ENCODE measurements at regions not wholly inside any gene's neighbourhood (a gene's known extent, or its start where the extent isn't known, plus 50 kb on each side); places are given as distances from the start of the nearest gene placed in this dataset.

GRCh38 chr15:31453558-31454318 is 127.1 kb downstream of the KLF13 start:
- in situ Hi-C loops (cut with MboI; ENCODE audit: low sequenced_read_pairs) = no loop called here

- in situ Hi-C loops (cut with MboI; ENCODE audit: low sequenced_read_pairs) = no loop called here
These were observed 128.9 kb downstream of the KLF13 start for GRCh38 chr15:31455499-31455898.

DNA sequence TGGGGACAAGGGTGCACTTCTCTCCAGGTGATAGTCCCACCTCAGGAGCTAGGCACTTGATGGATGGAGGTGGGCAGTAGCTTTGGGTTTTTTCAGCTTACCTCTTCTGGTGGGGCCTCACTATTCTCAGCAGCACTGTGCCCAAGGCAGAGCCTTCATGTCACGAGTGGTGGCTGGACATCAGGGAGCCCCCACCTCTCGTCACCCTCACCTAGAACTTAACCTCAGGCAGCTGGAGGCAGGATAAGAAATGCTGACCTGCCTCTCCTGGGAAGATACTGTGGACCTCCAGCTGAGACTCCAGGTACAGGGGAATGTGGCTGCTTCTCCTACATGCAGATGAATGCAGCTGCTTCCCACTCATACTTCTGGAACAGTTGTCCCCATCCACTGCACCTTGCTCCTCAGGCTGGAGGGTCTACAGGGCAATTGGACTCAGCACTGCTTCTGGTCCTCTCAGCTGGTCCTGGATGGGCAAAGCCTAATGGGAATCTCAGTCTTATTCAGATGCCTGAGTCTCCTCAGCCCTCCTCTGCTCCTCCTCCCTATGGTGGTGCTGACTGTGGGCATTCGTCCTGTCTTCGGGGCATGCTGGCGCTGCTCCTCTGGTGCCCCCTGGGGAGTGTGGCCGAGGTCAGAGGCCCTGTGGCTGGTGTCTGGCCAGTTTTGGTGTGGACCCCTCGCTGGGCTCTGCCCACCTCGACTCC is 129.9 kb downstream of the KLF13 start:
- in situ Hi-C loops (cut with MboI; ENCODE audit: low sequenced_read_pairs) = no loop called here

DNA sequence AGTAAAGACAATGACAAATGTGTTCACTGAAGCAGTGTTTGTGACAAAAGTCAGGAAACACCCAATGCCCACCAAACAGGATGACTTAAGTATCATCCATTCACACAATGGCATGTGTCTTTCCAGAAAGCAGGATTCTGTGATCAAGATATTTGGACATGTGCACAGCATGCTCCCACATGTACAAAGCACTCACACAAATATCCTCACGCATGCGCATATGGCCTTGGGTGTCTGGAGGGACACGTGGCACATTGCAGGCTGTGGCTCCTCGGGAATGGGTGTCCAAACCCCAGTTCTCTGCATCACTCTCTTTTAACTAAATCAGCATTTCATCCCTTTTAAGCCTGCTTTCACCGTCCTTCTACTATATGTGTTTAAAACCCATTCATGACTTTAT is 130.5 kb downstream of the KLF13 start:
- in situ Hi-C loops (cut with MboI; ENCODE audit: low sequenced_read_pairs) = no loop called here

- in situ Hi-C loops (cut with MboI; ENCODE audit: low sequenced_read_pairs) = no loop called here
These were observed 131.2 kb downstream of the KLF13 start for GRCh38 chr15:31457631-31458526.

GRCh38 chr15:31458596-31459399 is 132.2 kb downstream of the KLF13 start:
- in situ Hi-C loops (cut with MboI; ENCODE audit: low sequenced_read_pairs) = no loop called here

DNA sequence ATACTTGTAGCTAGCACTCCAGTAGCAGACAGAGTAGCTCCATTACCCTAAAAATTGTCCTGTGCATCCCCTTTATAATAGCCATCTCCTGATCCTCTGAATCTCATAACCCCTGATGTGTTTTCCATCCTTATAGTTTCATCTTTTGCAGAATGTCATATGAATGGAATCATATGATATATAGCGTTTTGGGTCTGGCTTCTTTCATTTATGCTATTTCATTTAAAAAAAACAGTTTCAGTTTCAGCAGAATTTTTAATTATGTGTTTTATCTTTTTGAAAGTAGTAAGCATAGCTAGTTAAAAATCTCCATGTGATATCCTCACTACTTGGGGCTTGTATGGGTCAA is 132.7 kb downstream of the KLF13 start:
- in situ Hi-C loops (cut with MboI; ENCODE audit: low sequenced_read_pairs) = no loop called here

- in situ Hi-C loops (cut with MboI; ENCODE audit: low sequenced_read_pairs) = no loop called here
These were observed 134.7 kb downstream of the KLF13 start for GRCh38 chr15:31461375-31461774.

DNA sequence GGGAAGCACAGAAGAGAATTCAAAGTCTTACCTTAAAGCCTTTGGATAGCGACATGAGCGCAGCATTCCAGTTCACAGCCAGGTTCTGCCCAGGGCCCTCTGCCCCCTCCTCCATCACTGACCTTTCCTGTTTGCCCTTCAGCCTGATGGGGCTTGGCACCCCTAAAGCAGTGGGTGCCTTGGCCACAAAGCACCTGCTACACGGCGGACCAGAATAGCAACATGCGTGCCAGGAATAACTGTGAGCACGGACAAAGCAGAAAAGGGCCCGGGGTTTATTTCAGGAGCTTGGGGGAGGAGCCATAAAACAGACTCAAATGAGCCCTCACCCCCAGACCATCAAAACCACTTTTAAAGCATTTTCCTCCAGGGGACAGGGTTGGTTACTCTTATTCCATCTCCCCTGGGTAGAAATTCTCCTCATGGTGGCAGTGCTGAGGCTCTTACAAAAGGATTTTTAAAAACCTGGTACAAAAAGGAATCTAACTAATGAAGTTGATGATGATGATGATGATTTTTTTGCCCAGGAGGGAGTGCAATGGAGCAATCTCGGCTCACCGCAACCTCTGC is 135.4 kb downstream of the KLF13 start:
- in situ Hi-C loops (cut with MboI; ENCODE audit: low sequenced_read_pairs) = no loop called here

DNA sequence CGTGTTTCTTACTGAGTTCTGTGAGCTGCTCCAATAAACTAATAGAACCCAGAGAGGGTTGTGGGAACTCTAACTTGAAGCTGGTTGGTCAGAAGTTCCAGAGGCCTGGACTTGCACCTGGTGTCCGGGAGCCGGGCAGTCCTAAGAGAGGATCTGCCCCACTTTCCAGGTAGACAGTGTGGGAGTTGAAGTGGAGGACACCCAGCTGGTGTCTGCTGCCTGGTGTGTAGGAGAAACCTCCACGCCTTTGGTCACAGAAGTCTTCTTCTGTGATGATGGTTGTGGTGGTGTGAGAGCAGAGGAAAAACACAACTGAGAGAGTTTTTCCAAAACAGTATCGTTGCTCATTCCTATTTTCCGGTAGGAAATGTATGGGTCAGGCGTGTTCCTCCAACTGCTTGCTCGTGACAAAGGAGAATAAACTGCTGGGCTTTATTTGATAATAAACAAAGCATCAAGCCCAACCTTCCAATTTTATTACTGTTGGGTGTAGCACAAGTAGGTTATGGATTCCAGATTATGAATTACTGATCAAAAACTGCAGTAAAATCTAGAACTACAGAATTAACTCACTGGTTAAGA is 137.0 kb downstream of the KLF13 start:
- in situ Hi-C loops (cut with MboI; ENCODE audit: low sequenced_read_pairs) = no loop called here

- in situ Hi-C loops (cut with MboI; ENCODE audit: low sequenced_read_pairs) = no loop called here
These were observed 137.8 kb downstream of the KLF13 start for GRCh38 chr15:31464216-31465082.

DNA sequence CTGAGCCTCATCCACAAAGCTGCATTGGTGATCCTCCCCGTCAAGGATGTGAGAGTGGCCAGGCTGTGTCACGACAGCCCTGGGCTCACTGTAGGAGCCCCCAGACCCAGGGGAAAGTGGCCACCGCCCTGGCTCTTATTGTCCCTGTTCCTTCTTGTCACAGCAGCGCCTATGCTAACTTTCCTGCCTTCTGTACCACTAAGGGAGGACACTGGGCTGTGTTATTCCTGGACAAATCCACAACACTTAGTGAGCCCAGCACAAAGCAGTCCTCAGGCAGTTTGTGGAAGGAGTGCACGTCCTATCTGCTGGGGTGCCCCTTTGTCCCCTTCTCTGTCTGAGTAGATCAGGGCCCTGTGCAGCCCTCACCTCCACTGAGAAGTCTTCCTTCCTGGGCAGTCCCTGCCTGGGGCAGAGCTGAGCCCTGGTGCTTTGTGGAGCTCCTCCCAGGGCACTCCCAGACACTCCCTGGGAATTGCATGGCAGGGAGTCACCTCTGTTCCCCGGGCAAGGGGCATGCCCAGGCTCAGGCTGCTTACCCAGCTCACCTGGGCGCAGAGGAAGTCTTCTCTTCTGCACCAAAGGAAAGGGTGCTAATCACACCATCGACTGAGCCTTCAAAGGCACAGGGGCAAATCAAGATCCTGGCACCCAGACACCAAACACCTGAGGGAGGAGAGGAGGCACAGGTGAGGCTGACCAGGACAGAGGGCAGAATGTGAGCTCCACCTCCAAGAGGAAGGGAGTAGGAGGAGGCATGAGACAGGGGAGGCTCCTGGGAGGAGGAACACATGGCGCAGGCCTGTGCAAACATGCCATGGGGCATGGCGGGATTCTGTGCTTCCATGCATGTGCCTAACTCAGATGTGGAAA is 138.7 kb downstream of the KLF13 start:
- in situ Hi-C loops (cut with MboI; ENCODE audit: low sequenced_read_pairs) = no loop called here

- in situ Hi-C loops (cut with MboI; ENCODE audit: low sequenced_read_pairs) = no loop called here
These were observed 140.7 kb downstream of the KLF13 start for GRCh38 chr15:31467361-31467760.

DNA sequence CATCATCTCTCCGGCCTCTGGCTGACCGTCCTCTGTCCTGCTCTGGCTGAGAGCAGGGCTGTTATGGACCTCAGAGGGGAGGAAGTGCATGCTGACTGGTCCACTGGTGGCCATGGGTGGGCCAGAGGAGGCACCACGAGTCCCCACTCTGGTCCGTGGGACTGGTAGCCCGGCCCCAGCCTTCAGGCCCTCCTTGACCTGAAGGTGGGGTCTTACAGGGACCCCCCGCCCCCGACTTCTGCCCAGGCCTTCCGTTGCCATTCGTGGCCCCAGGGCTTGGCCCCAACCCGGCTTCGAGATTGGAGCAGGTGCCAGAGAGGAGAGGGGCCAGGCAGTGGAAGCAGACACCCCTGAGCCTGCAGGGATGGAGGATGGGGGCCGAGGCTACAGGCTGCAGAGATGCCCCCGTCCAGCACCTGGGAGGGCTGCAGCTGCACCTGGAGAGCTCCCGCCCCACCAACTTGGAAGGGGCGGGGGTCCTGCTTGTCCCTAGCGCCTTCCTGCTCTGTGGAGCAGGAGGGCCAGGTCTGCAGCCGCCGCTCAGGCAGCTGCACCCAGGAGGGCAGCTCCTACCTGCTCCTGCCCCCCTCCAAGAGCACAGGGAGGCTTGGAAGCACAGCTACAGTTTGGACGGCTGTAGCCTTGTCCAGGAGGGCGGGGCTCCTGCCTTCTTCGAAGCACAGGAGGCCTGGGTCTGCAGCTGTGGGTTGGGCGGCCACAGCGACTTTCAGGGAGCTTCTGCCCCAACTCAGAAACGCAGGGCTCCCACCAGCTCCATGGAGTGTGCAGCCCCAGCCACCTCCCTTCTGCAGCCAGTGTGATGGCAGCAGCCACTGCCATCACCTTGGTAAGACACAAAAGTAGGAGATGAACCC is 142.5 kb downstream of the KLF13 start:
- in situ Hi-C loops (cut with MboI; ENCODE audit: low sequenced_read_pairs) = no loop called here

DNA sequence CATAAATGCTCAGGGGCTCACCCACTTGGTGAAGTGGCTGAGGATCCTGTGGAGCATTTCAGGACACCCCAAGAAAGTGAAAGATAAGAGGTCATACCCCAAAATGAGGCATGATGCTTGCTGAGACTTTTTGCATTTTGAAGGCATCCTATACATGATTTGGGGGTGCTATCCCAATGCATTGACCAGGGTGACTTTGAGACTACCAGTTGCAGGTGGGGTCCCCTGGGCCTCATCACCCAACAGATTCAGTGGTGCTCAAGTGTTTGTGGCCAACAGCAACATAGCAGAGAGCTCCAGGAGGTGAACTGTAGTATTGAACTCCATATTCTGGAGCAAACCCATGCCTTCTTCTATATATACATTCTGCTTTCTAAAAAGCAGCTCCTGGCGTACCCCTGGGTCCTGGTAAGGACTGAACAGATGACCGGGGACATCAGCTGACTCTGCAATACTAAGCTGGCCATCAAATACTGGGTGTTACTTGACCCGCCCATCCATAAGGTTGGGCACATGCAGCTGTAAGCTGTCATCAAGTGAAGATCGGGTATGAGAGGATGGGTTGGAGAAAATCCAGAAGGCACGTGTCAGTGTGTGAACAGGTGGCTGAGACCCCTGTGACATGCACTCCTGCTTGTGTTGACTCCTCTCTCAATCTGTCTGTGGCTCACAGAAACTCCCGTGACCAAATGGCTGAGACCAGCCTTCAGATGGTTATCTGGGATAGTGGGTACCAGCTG is 143.3 kb downstream of the KLF13 start:
- in situ Hi-C loops (cut with MboI; ENCODE audit: low sequenced_read_pairs) = no loop called here

GRCh38 chr15:31470756-31471155 is 144.1 kb downstream of the KLF13 start:
- in situ Hi-C loops (cut with MboI; ENCODE audit: low sequenced_read_pairs) = no loop called here
